ENCODE measurements at regions not wholly inside any gene's neighbourhood (a gene's known extent, or its start where the extent isn't known, plus 50 kb on each side); places are given as distances from the start of the nearest gene placed in this dataset.

DNA sequence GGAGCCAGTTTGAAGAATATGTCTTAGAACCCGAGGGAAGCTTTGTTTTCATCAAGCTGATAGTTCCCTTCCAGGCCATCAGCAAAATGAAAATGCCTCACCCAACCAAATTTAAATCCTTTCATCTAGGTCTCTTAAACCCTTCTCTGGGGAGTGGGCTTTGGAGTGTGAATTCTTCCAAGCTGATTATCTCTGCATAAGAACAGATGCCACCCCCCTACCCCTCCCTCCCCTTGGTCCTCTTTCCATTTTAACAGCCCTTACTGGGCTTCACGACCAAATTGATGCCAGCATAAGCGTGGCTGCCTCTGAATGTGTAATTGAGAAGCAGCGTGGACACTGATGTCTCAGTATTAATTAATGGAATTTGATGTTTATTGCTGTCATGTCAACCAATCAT, 509.7 kb upstream of the CLINT1 start:
- no peak for DNase-seq (ENCODE audit: low spot score)

DNA sequence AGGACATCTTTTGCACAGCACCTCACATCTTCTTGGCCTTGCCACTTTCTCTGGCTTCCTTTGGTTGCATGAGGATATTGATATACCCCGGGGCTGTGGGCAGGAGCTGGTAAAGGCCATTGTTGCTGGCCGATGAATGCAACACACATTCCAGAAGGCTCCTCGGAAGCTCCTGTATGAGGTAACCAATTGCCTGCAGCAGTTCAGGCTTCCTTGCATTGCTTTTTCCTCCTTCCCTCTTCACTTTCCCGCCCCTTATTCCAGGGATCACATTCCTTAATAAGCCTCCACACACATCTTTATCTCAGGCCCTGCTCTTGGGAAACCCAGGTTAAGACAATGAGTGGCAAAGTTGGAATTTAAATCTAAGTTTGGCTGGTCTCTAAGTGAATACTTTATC, 505.4 kb upstream of the CLINT1 start:
- DNase-seq (ENCODE audit: low spot score): no peak

- DNase-seq (ENCODE audit: low spot score): no peak
Observed at GRCh38 chr5:158354958-158355357, 496.0 kb upstream of the CLINT1 start.

DNA sequence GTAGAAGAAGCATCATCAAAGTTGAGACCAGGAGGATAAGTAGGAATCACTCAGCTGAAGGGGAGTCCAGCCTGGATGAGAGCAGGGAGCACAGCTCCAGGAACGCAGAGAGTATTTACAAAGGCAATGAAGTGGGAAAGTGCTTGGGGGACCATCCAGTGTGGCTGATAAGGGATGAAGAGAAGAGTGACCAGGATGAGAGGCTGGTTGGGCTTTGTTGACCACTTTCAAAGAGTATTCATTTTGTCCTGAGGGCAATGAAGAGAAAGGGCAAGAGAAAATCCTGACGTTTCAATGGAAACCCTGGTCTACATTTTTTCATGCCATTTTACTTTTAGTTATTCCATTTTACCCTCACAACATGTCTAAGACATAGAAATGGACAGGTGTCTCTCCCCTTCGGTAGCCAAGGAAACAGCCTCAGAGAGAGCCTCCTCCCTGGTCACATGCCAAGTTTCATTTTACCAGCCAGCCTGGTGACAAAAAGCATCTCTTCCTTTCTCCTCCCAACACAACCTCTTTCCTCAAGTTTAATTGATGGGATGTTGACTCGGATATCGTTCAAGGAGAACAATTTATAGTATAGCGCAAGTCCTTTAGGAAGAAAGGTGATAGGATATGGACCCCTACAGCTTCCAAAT, 492.7 kb upstream of the CLINT1 start:
- DNase-seq (ENCODE audit: low spot score): no peak

DNA sequence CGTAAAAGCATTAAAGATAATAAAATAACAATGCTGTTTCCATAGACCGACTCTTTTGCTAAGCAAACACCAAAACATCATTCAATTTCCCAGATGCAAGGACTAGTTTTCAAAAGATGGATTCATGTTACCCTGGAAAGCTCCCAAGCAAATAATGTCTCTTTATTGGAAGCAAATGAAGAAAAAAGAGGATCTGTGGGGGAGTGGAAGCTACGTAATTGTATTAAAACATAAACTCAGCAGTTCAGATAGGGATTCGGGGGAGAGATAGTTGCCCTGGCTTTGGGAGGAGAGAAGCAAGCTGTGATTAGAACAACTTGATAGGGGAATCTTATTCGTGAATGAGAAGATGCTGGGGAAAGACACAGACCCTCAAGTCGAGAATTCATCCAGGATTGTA, 491.0 kb upstream of the CLINT1 start:
- DNase-seq (ENCODE audit: low spot score): no peak

GRCh38 chr5:158344376-158344775, 485.4 kb upstream of the CLINT1 start:
- DNase-seq (ENCODE audit: low spot score): no peak

- no peak for DNase-seq (ENCODE audit: low spot score)
Observed at GRCh38 chr5:158340608-158341007, 481.7 kb upstream of the CLINT1 start.

- DNase-seq (ENCODE audit: low spot score): no peak
Observed at GRCh38 chr5:158326256-158326655, 467.3 kb upstream of the CLINT1 start.

DNA sequence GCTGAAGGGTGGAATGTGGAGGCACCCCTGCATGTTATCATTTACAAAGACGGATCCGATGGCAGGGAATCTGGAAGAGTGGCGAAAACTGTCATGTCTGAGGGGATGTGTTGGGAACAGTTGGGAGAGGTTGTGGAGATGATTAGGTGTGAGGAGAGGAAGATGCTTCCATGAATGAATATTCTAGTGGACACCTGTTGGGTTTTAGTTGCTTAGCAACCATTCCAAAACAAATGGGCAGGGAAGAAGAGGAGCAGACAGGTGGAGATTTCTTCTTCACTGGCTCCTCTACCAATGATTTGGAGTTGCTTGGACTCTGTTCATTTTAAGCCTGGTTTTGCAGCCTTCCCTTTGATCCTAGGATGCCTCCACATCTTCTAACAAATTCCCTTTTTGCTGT, 465.3 kb upstream of the CLINT1 start:
- no peak for DNase-seq (ENCODE audit: low spot score)

GRCh38 chr5:158322620-158323019, 463.7 kb upstream of the CLINT1 start:
- no peak for DNase-seq (ENCODE audit: low spot score)

- no peak for DNase-seq (ENCODE audit: low spot score)
Observed at GRCh38 chr5:158320934-158321333, 462.0 kb upstream of the CLINT1 start.

GRCh38 chr5:158320178-158320674, 461.3 kb upstream of the CLINT1 start:
- DNase-seq (ENCODE audit: low spot score): no peak

GRCh38 chr5:158317507-158317906, 458.6 kb upstream of the CLINT1 start:
- no peak for DNase-seq (ENCODE audit: low spot score)

- DNase-seq (ENCODE audit: low spot score): no peak
Observed at GRCh38 chr5:158313733-158314464, 455.0 kb upstream of the CLINT1 start.

GRCh38 chr5:158313027-158313732, 454.2 kb upstream of the CLINT1 start:
- no peak for DNase-seq (ENCODE audit: low spot score)

- no peak for DNase-seq (ENCODE audit: low spot score)
Observed at GRCh38 chr5:158309088-158309807, 450.3 kb upstream of the CLINT1 start.

DNA sequence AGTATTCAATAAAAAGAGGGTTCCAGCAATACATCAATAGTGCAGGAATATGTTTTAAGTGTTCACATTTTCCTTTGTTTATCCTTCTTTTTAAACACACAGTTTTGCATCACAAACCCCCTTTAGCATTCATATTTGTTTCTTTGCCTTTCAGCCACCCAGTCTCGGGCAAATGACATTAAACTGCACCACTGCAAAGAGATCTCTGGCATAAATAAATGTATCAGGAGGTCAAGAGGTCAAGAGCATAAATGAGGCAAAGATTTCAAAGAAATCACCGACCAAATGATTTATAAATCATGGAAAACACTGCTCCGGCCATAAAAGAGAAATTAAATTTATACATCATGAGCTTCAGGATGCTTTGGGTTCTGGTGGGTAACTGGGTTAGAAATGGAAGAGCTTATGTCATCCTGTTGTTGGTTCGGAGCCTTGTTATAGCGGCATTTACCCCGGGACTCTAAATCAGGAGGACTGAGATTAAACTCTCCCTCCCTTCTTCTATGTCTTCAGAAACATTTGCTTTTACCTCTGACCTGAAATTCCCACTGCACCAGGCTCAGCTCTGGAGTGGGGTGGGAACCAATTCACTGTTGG, 449.6 kb upstream of the CLINT1 start:
- no peak for DNase-seq (ENCODE audit: low spot score)

- DNase-seq (ENCODE audit: low spot score): no peak
Observed at GRCh38 chr5:158305861-158306260, 446.9 kb upstream of the CLINT1 start.

- no peak for DNase-seq (ENCODE audit: low spot score)
Observed at GRCh38 chr5:158304607-158305006, 445.7 kb upstream of the CLINT1 start.

- DNase-seq (ENCODE audit: low spot score): no peak
Observed at GRCh38 chr5:158303883-158304282, 444.9 kb upstream of the CLINT1 start.

DNA sequence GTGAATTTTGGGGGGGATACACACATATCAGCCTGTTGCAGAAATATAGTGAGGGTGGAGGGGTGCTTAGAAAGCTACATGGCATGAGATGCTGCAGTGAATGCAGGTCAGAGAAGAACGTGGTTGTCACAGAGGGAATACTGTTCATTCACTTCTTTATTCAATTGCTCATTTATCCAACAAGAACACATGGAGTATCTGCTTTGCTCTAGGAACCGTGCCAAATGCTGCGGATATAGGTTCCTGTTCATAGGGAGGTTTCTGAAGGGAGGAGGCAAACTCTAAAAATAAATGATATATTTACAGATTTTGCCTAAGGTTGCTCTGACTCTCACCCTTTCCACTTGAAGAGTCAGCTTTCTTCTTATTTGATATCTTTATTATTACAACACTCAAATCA, 444.3 kb upstream of the CLINT1 start:
- no peak for DNase-seq (ENCODE audit: low spot score)

GRCh38 chr5:158302029-158302428, 443.1 kb upstream of the CLINT1 start:
- no peak for DNase-seq (ENCODE audit: low spot score)
